ENCODE measurements at regions not wholly inside any gene's neighbourhood (a gene's known extent, or its start where the extent isn't known, plus 50 kb on each side); places are given as distances from the start of the nearest gene placed in this dataset.

GRCh38 chr10:69703766-69704630 lies 74.0 kb downstream of the FAM241B start:
- POLR2A ChIA-PET: no interaction called here
- FAIRE-seq: no peak

More at GRCh38 chr10:69703766-69704630, 74.0 kb downstream of the FAM241B start:
- H3K36me3 ChIP-seq (ENCODE audit: control insufficient read depth in 2 of 2, insufficient read depth in 2 of 2, low read length in 1 of 2): no peaks in the 10 kb centered on the region
- in situ Hi-C loops (cut with MboI): no loop called here
- H4K20me1 ChIP-seq (ENCODE audit: control insufficient read depth, insufficient read depth): no peaks in the 10 kb centered on the region
- no peak overlapping the region for H3K4me2 ChIP-seq (ENCODE audit: control insufficient read depth, insufficient read depth)
- SMC1A ChIA-PET (ENCODE audit: uncharacterized antibody, unreplicated experiment): no interaction called here
- DNase-seq (ENCODE audit: low read depth, low spot score) (no peak), ATAC-seq (no peak)
- TF ChIP-seq IKZF1 (conservative IDR thresholded peaks at IDR 0.05): no peak
- TF ChIP-seq FOXK2 (IDR thresholded peaks at IDR 0.05): no peak
- TF ChIP-seq CBX3 (IDR thresholded peaks at IDR 0.05; ENCODE audit: borderline replicate concordance, low read depth): no peak
- TF ChIP-seq ZNF687 (IDR thresholded peaks at IDR 0.05): no peak
- no peak for TF ChIP-seq MEF2B (IDR thresholded peaks at IDR 0.05; ENCODE audit: partially characterized antibody, poor library complexity, severe bottlenecking)
- TF ChIP-seq MYC (IDR thresholded peaks at IDR 0.05; ENCODE audit: insufficient read depth, insufficient read length, insufficient replicate concordance, low read length, severe bottlenecking): no peak
- no peaks in the 10 kb centered on the region for H3K4me1 ChIP-seq (ENCODE audit: control insufficient read depth, insufficient read depth, low read length)
- CTCF ChIA-PET: no interaction called here
- intact Hi-C loops (cut with micrococcal nuclease; ENCODE audit: unreplicated experiment): no loop called here
- H3K79me2 ChIP-seq (ENCODE audit: control insufficient read depth, insufficient read depth, low read length): no peaks in the 10 kb centered on the region
- RAD21 ChIA-PET (ENCODE audit: unreplicated experiment): no interaction called here
- H3K4me3 ChIP-seq: no peak overlapping the region
- H2AFZ ChIP-seq (ENCODE audit: control insufficient read depth, low read depth, low read length): no peak overlapping the region
- BruUV-seq (replicated peaks): no TSS peak
- WGBS (ENCODE audit: insufficient coverage, insufficient replicate concordance, low lambda C conversion rate, missing lambda C conversion rate): 22% methylated on average over 7 of the region's 7 CpGs
- peaks cover 0 to 2% of the 10 kb centered on the region in 2 experiments; a peak in 2 of 4 replicates for H3K27me3 ChIP-seq (replicated peaks in 1 of 2; ENCODE audit: control insufficient read depth in 2 of 2, insufficient read depth in 2 of 2, low read length in 1 of 2)
- peaks cover 2% of the 10 kb centered on the region; the same call in 1 of the 3 replicates for H3K9me3 ChIP-seq (replicated peaks; ENCODE audit: control insufficient read depth, insufficient read depth, low read length)
- H3K9ac ChIP-seq (ENCODE audit: control insufficient read depth, insufficient read depth, low read length): no peak overlapping the region
- no peak overlapping the region for H3K27ac ChIP-seq (ENCODE audit: control insufficient read depth, insufficient read depth)
